Uterus (tissue), 2 donors: ENCODE measurements at regions not wholly inside any gene's neighbourhood (a gene's known extent, or its start where the extent isn't known, plus 50 kb on each side); places are given as distances from the start of the nearest gene placed in this dataset.

Experiments
- CTCF ChIP-seq, 4 experiments: fragments of 200-600 bp in 2 of 4; fragments of 450-650 bp in 2 of 4; sonication (generic) in 2 of 4; IDR thresholded peaks; one replicate each; pipeline ENCODE4 v1.5.1; 2016 to 2019; ENCODE audit warnings: antibody characterized with exemption in 4 of 4, mild to moderate bottlenecking in 2 of 4, moderate library complexity in 1 of 4
- POLR2A ChIP-seq, 2 donors: fragments of 450-650 bp; IDR thresholded peaks; one replicate each; pipeline ENCODE4 v1.6.1; 2016; ENCODE audit warnings: antibody characterized with exemption in 2 of 2, mild to moderate bottlenecking in 1 of 2, moderate library complexity in 1 of 2

GRCh38 chr5:158373608-158374395 is 514.9 kb upstream of the CLINT1 start:
- TF ChIP-seq CTCF (IDR thresholded peaks at IDR 0.05) = no peak
- TF ChIP-seq POLR2A (IDR thresholded peaks at IDR 0.05) = no peak
